HG02981 (cell line): ENCODE measurements at regions not wholly inside any gene's neighbourhood (a gene's known extent, or its start where the extent isn't known, plus 50 kb on each side); places are given as distances from the start of the nearest gene placed in this dataset.

Experiments
- ATAC-seq: cut with Tn5 transposase; IDR thresholded peaks from one replicate; pipeline ENCODE4 v1.9.1; 2021; ENCODE audit warnings: mild to moderate bottlenecking, moderate library complexity; ENCODE audit not compliant: unreplicated experiment

DNA sequence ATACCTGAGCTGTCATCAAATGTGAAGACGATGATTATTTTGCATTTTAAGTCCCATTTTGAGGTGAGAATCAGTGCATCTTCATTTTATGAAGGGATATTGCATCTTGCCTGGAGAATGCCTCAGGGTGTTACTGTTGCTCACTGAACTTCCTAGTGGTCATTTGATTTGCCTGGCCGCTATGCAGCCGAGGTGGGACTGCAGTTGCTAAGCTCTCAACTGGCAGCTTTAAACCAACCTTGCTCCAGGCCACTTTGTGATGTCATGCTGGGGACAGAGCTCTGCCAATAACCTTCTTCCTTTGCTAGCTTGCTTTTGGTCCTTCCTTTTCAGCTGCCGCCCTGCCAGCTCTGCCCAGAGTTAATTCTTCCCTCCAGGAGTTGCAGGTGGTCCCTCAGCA is 409.4 kb upstream of the B3GAT1 start:
- no peak for ATAC-seq

GRCh38 chr11:134819041-134819440 is 407.0 kb upstream of the B3GAT1 start:
- ATAC-seq: no peak

- ATAC-seq: no peak
These were observed 406.5 kb upstream of the B3GAT1 start for GRCh38 chr11:134818516-134818915.

DNA sequence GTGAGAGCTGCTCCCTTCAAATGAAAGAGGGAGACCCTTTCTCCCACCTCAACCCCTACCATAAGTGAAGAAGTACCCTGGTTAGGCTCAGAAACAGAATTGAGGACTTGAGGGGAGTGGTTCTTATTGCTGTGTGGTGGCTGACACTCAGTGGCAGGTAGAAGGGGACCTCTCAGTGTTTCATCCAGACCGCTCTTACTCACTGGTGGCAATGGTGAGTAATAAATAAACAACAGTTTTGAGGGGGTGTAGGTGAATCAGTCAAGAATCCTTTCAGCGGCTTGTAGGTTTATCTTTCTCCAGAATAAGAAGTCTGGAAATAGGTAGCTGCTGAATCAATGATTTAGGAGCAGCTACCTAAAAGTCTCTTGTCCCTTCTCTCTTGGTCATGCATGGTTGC is 403.4 kb upstream of the B3GAT1 start:
- no peak for ATAC-seq

GRCh38 chr11:134807997-134808396 is 396.0 kb upstream of the B3GAT1 start:
- no peak for ATAC-seq

DNA sequence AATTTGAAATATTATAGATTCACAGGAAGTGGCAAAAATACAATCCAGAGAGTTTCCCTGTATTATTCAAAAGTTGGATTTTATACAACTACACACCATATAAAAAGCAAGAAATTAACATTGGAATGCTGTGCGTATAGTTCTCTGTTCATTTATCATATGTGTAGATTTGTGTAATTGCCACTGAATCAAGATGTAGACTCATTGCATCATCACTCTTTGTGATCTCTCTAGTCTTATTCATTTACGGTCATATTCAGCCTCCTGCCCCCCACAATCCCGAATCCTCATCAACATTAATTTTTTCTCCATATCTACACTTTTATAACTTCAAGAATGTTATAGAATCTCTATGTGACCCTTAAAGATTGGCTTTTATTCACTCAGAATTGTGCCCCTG is 390.6 kb upstream of the B3GAT1 start:
- ATAC-seq: no peak

GRCh38 chr11:134802116-134802515 is 390.1 kb upstream of the B3GAT1 start:
- ATAC-seq: no peak

DNA sequence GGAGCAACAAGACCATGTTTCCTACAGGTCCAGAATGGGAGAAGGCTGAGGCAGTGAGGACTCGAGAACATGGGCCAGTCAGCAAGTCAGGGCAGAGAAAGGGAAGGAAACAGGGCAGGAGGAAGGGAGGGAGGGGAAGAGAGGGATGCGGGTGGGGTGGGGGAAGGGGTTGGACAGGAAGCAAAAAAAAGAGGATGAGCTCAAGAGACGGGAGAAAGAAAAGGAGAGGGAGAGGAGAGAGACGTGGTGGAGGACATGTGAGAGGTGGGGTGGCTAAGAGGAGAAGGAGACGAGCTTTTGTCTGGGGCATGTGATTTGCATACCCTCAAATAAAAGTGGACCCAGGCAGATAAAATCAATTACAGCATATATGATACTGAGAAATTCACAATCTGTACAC is 389.5 kb upstream of the B3GAT1 start:
- no peak for ATAC-seq

DNA sequence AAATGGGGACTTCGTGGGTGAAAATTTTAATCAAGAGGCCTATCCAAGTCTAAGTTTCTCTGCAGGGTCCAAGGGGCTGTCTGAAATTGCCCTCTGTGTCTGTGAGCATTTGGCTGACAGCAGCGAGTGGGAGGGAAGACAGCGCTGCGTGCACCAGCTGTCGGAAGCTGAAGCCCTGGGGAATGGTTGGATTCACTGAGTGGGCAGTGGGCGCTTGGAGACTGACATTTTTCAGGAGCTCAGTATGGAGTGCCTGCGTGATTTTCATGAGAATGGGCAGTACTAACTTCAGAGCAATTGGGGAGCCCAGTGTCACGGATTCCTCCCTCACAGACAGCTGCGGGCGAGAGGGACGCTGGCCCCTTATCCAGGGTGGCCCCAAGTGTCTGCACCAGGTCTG is 388.8 kb upstream of the B3GAT1 start:
- no peak for ATAC-seq

GRCh38 chr11:134800130-134800529 is 388.1 kb upstream of the B3GAT1 start:
- no peak for ATAC-seq

- ATAC-seq: no peak
These were observed 387.3 kb upstream of the B3GAT1 start for GRCh38 chr11:134799386-134799785.

- no peak for ATAC-seq
These were observed 385.5 kb upstream of the B3GAT1 start for GRCh38 chr11:134797411-134798089.

DNA sequence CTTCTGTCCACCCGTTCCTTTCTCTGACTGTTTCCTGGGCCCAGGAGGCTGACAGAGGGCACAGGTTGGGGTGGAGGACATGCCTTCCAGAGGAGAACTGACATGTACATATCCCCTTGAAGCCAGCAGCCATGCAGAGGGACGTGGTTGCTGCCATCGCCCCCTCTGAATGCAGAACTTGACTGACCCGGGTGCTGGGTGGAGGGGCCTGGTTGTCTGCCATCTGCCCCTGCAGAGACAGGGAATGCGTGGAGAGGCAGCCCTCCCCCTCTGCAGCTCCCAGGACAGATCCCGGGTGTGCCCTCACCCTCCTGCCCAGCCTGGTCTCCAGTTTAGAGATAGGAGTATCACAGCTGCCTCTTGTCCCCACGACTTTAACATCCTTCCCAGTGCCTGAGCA is 383.0 kb upstream of the B3GAT1 start:
- ATAC-seq: no peak

- ATAC-seq: no peak
These were observed 382.1 kb upstream of the B3GAT1 start for GRCh38 chr11:134794192-134794591.

- no peak for ATAC-seq
These were observed 380.6 kb upstream of the B3GAT1 start for GRCh38 chr11:134792677-134793076.

DNA sequence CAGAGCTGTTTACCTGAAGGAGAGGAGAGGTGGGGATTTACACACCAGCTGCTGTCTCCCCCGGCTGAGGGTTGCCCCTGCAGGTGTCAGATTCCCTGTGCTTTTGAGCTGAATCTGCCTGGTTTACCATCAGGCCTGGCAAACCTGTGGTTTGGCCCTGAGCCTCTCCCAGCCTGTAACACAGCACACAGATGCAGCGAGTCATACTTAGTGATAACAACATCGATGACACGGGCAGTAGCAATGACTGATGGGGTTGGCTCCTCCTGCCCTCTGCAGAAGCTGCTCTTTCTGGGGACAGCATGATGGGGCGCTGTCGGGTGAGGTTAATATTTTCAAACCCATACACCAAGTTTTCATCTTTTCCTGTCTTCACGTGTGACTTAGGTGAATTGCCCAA is 380.0 kb upstream of the B3GAT1 start:
- no peak for ATAC-seq

- no peak for ATAC-seq
These were observed 379.1 kb upstream of the B3GAT1 start for GRCh38 chr11:134791102-134791501.

DNA sequence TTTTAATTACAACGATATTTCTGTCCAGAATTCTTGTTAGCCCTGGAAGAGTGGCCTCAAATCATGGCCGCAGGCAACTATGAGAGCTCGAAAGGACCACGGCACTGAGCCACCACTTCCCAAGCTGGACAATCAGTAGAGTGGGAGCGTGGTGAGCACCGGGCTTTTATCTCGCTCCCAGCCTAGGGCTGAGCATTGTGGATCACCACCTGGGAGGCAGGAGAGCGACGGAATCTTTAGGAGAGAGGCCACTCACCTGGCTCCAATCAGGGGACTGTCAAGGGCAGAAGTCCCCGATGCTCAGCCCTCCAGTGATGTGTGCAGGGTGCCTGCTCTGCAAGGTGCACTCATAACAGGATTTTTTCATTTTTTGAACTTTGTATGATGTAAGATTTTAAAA is 377.1 kb upstream of the B3GAT1 start:
- ATAC-seq: no peak

DNA sequence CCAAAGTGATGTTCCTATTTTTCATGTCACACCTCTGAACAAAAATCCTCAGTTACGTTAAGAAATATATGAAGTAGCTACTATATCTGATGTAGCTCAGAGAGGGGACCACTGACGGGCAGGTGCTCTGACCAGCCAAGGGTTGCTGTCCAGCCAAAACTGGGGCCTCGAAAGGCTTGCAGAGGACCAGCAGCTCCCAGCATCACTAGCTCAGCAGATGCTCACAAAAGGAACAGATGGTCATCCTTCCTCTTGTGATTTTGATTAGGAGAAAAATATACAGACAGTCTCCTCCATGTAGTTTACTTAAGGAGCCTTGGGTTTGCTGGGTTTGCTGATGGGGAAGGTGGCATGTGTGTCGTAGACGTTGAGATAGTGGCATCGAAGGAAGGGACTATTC is 374.6 kb upstream of the B3GAT1 start:
- no peak for ATAC-seq

DNA sequence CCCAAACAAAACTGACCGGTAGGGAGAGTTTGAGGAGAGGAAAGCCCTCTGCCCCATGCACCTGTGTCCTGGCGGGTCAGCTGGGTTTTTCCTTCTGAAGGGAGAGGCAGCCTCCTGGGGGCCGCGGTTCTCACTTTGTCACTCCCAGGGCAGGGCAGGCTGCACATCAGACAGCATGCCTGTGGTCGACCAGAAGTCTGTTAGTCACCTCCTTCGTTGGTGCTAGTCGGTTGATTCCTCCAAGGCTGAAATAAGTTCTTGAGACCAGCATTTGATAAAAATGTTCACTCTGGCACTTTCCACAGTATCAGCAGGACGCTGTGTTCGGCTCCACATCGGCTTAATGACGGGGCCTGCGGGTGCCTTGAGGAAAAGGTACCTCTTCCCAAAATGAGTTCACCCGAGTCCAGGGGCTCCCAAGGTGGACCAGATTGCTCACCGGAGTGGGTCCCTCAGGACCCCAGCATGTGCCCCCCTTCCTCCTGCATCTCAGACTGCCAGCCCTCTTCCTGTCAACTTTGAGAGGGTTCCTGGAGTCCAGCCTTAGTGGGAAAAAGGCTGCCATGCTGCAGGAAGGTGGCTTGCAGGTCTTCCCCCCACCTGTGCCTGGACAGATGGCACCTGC is 373.7 kb upstream of the B3GAT1 start:
- ATAC-seq: no peak

DNA sequence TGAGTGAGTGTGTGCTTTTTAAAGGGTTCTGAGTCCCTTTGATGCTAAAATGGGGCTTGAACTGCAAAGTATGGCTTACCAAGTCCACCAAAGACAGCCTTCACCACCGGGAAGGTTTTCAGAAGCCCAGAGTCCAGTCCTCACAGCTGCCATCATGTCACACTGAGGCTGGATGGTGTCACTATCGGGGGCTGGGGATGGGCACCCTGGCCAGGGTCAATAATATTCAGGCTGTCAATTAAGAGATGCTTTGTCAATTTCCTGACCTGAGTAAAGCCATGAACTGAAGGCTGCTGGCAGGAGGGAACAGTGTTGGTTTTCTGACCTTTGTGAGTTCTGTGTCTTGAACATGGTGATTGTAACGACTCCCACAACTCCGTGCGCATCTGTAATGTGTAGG is 373.0 kb upstream of the B3GAT1 start:
- ATAC-seq: no peak

DNA sequence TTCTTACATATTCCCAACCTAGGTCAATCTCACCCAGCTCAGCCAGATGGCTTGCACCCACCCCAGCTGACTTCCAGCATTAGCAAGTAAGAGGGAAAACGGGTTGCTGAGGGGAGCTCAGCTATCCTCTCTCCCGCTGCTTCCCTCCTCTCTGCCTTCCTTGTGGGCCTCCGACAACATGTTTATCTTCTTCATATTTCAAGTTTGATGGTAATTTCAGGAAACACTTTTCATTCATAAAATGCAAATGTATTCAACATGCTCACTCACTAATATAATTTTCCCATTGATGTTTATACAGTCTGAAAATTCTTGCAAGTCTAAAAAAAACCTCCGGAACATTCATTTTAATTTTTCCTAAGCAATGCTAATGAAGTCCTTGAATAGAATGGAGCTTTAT is 372.5 kb upstream of the B3GAT1 start:
- no peak for ATAC-seq

GRCh38 chr11:134784046-134784445 is 372.0 kb upstream of the B3GAT1 start:
- no peak for ATAC-seq
